ENCODE measurements at regions not wholly inside any gene's neighbourhood (a gene's known extent, or its start where the extent isn't known, plus 50 kb on each side); places are given as distances from the start of the nearest gene placed in this dataset.
"Not testable (repeated sequence)": the region's sequence is repeated elsewhere in the genome, so short reads cannot be mapped to it uniquely, and the experiment has no call there.

GRCh38 chr1:65527707-65528503 is 107.4 kb downstream of the LEPR start:
- DNase-seq (ENCODE audit: low spot score) = no peak

GRCh38 chr1:65531972-65532570 is 111.6 kb downstream of the LEPR start:
- DNase-seq (ENCODE audit: low spot score) = no peak

GRCh38 chr1:65535981-65536380 is 115.5 kb downstream of the LEPR start:
- no peak for DNase-seq (ENCODE audit: low spot score)

GRCh38 chr1:65538086-65538485 is 117.6 kb downstream of the LEPR start:
- DNase-seq (ENCODE audit: low spot score) = no peak

- DNase-seq (ENCODE audit: low spot score) = no peak
Measured at GRCh38 chr1:65538664-65539063, 118.2 kb downstream of the LEPR start.

GRCh38 chr1:65539266-65540131 is 119.0 kb downstream of the LEPR start:
- no peak for DNase-seq (ENCODE audit: low spot score)

- DNase-seq (ENCODE audit: low spot score) = no peak
Measured at GRCh38 chr1:65541161-65541560, 120.7 kb downstream of the LEPR start.

GRCh38 chr1:65541865-65542264 is 121.4 kb downstream of the LEPR start:
- DNase-seq (ENCODE audit: low spot score) = no peak

- not testable (repeated sequence) for DNase-seq (ENCODE audit: low spot score)
Measured at GRCh38 chr1:65542592-65542991, 122.1 kb downstream of the LEPR start.

- not testable (repeated sequence) for DNase-seq (ENCODE audit: low spot score)
Measured at GRCh38 chr1:65550306-65551010, 130.0 kb downstream of the LEPR start.

GRCh38 chr1:65552484-65552883 is 132.0 kb downstream of the LEPR start:
- not testable (repeated sequence) for DNase-seq (ENCODE audit: low spot score)

- not testable (repeated sequence) for DNase-seq (ENCODE audit: low spot score)
Measured at GRCh38 chr1:65554086-65554764, 133.8 kb downstream of the LEPR start.

GRCh38 chr1:65554829-65555228 is 134.4 kb downstream of the LEPR start:
- DNase-seq (ENCODE audit: low spot score) = no peak

GRCh38 chr1:65558215-65558614 is 137.7 kb downstream of the LEPR start:
- DNase-seq (ENCODE audit: low spot score) = no peak

GRCh38 chr1:65564493-65564892 is 144.0 kb downstream of the LEPR start:
- DNase-seq (ENCODE audit: low spot score) = no peak

- no peak for DNase-seq (ENCODE audit: low spot score)
Measured at GRCh38 chr1:65568285-65568684, 147.8 kb downstream of the LEPR start.

- DNase-seq (ENCODE audit: low spot score) = no peak
Measured at GRCh38 chr1:65572701-65573421, 152.4 kb downstream of the LEPR start.

GRCh38 chr1:65577278-65577677 is 156.8 kb downstream of the LEPR start:
- DNase-seq (ENCODE audit: low spot score) = no peak

GRCh38 chr1:65577982-65578381 is 157.5 kb downstream of the LEPR start:
- DNase-seq (ENCODE audit: low spot score) = not testable (repeated sequence)

GRCh38 chr1:65581119-65581518 is 160.7 kb downstream of the LEPR start:
- DNase-seq (ENCODE audit: low spot score) = no peak

- DNase-seq (ENCODE audit: low spot score) = no peak
Measured at GRCh38 chr1:65584399-65584798, 163.9 kb downstream of the LEPR start.

Measured in A172 (cell line).